ENCODE measurements at regions not wholly inside any gene's neighbourhood (a gene's known extent, or its start where the extent isn't known, plus 50 kb on each side); places are given as distances from the start of the nearest gene placed in this dataset.

- ChIA-PET POLR2A (no interaction called here), CTCF (no interaction called here)
- DNase-seq (ENCODE audit: low read depth in 1 of 2, low spot score in 1 of 2) (no peak), ATAC-seq (no peak), FAIRE-seq (no peak)
- WGBS (ENCODE audit: missing lambda C conversion rate), result 16% methylated on average over 5 of the region's 5 CpGs
- TF ChIP-seq FOSB (CRISPR knock-in tag; IDR thresholded peaks at IDR 0.05) (no peak), BCL3 (IDR thresholded peaks at IDR 0.05) (no peak), EHMT2 (IDR thresholded peaks at IDR 0.05; ENCODE audit: low read depth) (no peak), MAFK (IDR thresholded peaks at IDR 0.05; ENCODE audit: partially characterized antibody) (no peak), MAX (IDR thresholded peaks at IDR 0.05) (no peak), NFE2L2 (conservative IDR thresholded peaks at IDR 0.05; ENCODE audit: low read length) (no peak), ZFP36 (IDR thresholded peaks at IDR 0.05; ENCODE audit: borderline replicate concordance, partially characterized antibody) (no peak), PBX3 (IDR thresholded peaks at IDR 0.05) (no peak)
- H3K4me3 ChIP-seq, result no peak overlapping the region
- peaks cover 5% of the 10 kb centered on the region; the same call in 1 of the 3 replicates for H3K9me3 ChIP-seq
- H3K4me2 ChIP-seq, result no peak overlapping the region
- no peak overlapping the region for H3K27ac ChIP-seq
- H3K4me1 ChIP-seq, result no peaks in the 10 kb centered on the region
Observed at GRCh38 chr7:156434706-156435105, 205.9 kb upstream of the RNF32 start.

- Histone ChIP-seq H3K9me3 (peaks cover 5% of the 10 kb centered on the region; the same call in 1 of the 3 replicates), H3K27ac (no peak overlapping the region), H3K4me3 (no peak overlapping the region), H3K4me1 (no peaks in the 10 kb centered on the region), H3K4me2 (no peak overlapping the region)
- WGBS (ENCODE audit: missing lambda C conversion rate), result 24% methylated on average over 11 of the region's 11 CpGs
- no peak for ATAC-seq
- POLR2A ChIA-PET, result no interaction called here
- no peak for DNase-seq (ENCODE audit: low read depth in 1 of 2, low spot score in 1 of 2)
- CTCF ChIA-PET, result no interaction called here
- no peak for TF ChIP-seq CBX8 (IDR thresholded peaks at IDR 0.05)
- TF ChIP-seq HOXA7 (CRISPR knock-in tag; IDR thresholded peaks at IDR 0.05), result no peak
- no peak for TF ChIP-seq SREBF2 (IDR thresholded peaks at IDR 0.05)
- no peak for TF ChIP-seq POLR2A (IDR thresholded peaks at IDR 0.05; ENCODE audit: low read length)
- no peak for TF ChIP-seq ESRRA (IDR thresholded peaks at IDR 0.05; ENCODE audit: borderline replicate concordance, low read length)
- TF ChIP-seq ZFP36 (IDR thresholded peaks at IDR 0.05; ENCODE audit: borderline replicate concordance, partially characterized antibody), result no peak
- TF ChIP-seq RCOR1 (IDR thresholded peaks at IDR 0.05; ENCODE audit: low read depth, low read length), result no peak
- TF ChIP-seq PBX3 (IDR thresholded peaks at IDR 0.05), result no peak
- no peak for TF ChIP-seq ZNF302 (CRISPR knock-in tag; IDR thresholded peaks at IDR 0.05)
- TF ChIP-seq KDM1A (IDR thresholded peaks at IDR 0.05; ENCODE audit: low read depth), result no peak
- no peak for TF ChIP-seq NR3C1 (IDR thresholded peaks at IDR 0.05)
- TF ChIP-seq EHMT2 (IDR thresholded peaks at IDR 0.05; ENCODE audit: low read depth), result no peak
- TF ChIP-seq TP53 (CRISPR knock-in tag; IDR thresholded peaks at IDR 0.05), result no peak
- no peak for TF ChIP-seq BCL3 (IDR thresholded peaks at IDR 0.05)
- no peak for TF ChIP-seq TFCP2L1 (CRISPR knock-in tag; IDR thresholded peaks at IDR 0.05)
- TF ChIP-seq POLR2AphosphoS2 (conservative IDR thresholded peaks at IDR 0.05; ENCODE audit: low read length), result no peak
- FAIRE-seq, result no peak
Observed at GRCh38 chr7:156432018-156432417, 208.6 kb upstream of the RNF32 start.

GRCh38 chr7:156430109-156430508 is 210.5 kb upstream of the RNF32 start:
- CTCF ChIA-PET, result interaction anchor here (0.8 kb wide), 1 partner anchor 44 kb away, joined by 3 read pairs; no protein-coding TSS in a partner anchor
- no peaks in the 10 kb centered on the region for H3K4me1 ChIP-seq
- WGBS (ENCODE audit: missing lambda C conversion rate), result 56% methylated on average over 7 of the region's 7 CpGs
- no peak overlapping the region for H3K4me2 ChIP-seq
- FAIRE-seq (no peak), DNase-seq (ENCODE audit: low read depth in 1 of 2, low spot score in 1 of 2) (no peak), ATAC-seq (no peak)
- no peak overlapping the region for H3K4me3 ChIP-seq
- POLR2A ChIA-PET, result no interaction called here
- no peak for TF ChIP-seq CBX2 (IDR thresholded peaks at IDR 0.05; ENCODE audit: borderline replicate concordance, low read depth)
- no peak for TF ChIP-seq HEYL (CRISPR knock-in tag; IDR thresholded peaks at IDR 0.05)
- TF ChIP-seq ZNF302 (CRISPR knock-in tag; IDR thresholded peaks at IDR 0.05), result no peak
- no peak for TF ChIP-seq EP300 (IDR thresholded peaks at IDR 0.05)
- TF ChIP-seq ZFP36 (IDR thresholded peaks at IDR 0.05; ENCODE audit: borderline replicate concordance, partially characterized antibody), result no peak
- TF ChIP-seq USF2 (IDR thresholded peaks at IDR 0.05), result no peak
- no peak for TF ChIP-seq ESRRA (IDR thresholded peaks at IDR 0.05; ENCODE audit: borderline replicate concordance, low read length)
- TF ChIP-seq JUNB (IDR thresholded peaks at IDR 0.05), result no peak
- TF ChIP-seq NFE2L2 (conservative IDR thresholded peaks at IDR 0.05; ENCODE audit: low read length), result no peak
- no peak for TF ChIP-seq HMGXB4 (CRISPR knock-in tag; IDR thresholded peaks at IDR 0.05; ENCODE audit: borderline replicate concordance)
- no peak for TF ChIP-seq MAZ (IDR thresholded peaks at IDR 0.05; ENCODE audit: borderline replicate concordance, low read depth, low read length)
- H3K9me3 ChIP-seq, result peaks cover 5% of the 10 kb centered on the region; the same call in 1 of the 3 replicates
- H3K27ac ChIP-seq, result no peak overlapping the region
